Suppressor macrophage treated with lipopolysaccharide for 1 hour (primary cell): ENCODE measurements at regions not wholly inside any gene's neighbourhood (a gene's known extent, or its start where the extent isn't known, plus 50 kb on each side); places are given as distances from the start of the nearest gene placed in this dataset.

Experiments used
- DNase-seq, 3 donors: peaks; one replicate each; pipeline ENCODE4 v3.0.0-alpha.2; 2020 to 2022

GRCh38 chr14:101027291-101027690, 123.8 kb upstream of the RTL1 start:
- DNase-seq: no peak

- no peak for DNase-seq
Observed at GRCh38 chr14:101027966-101028365, 124.4 kb upstream of the RTL1 start.

GRCh38 chr14:101028971-101029667, 125.6 kb upstream of the RTL1 start:
- no peak for DNase-seq

- DNase-seq: no peak
Observed at GRCh38 chr14:101029668-101030290, 126.3 kb upstream of the RTL1 start.

- no peak for DNase-seq
Observed at GRCh38 chr14:101030586-101030985, 127.1 kb upstream of the RTL1 start.

GRCh38 chr14:101031186-101031585, 127.7 kb upstream of the RTL1 start:
- no peak for DNase-seq

GRCh38 chr14:101031721-101032120, 128.2 kb upstream of the RTL1 start:
- no peak for DNase-seq

GRCh38 chr14:101032433-101032832, 128.9 kb upstream of the RTL1 start:
- DNase-seq: no peak

- DNase-seq: no peak
Observed at GRCh38 chr14:101033006-101033405, 129.5 kb upstream of the RTL1 start.

GRCh38 chr14:101033446-101034165, 130.1 kb upstream of the RTL1 start:
- DNase-seq: no peak

GRCh38 chr14:101034986-101035385, 131.5 kb upstream of the RTL1 start:
- no peak for DNase-seq

- no peak for DNase-seq
Observed at GRCh38 chr14:101035466-101036225, 132.1 kb upstream of the RTL1 start.

GRCh38 chr14:101037021-101037817, 133.7 kb upstream of the RTL1 start:
- no peak for DNase-seq

- DNase-seq: no peak
Observed at GRCh38 chr14:101039031-101039754, 135.7 kb upstream of the RTL1 start.

- no peak for DNase-seq
Observed at GRCh38 chr14:101039755-101040138, 136.2 kb upstream of the RTL1 start.

GRCh38 chr14:101040538-101041442, 137.3 kb upstream of the RTL1 start:
- no peak for DNase-seq

GRCh38 chr14:101043891-101044290, 140.4 kb upstream of the RTL1 start:
- DNase-seq: no peak

- DNase-seq: no peak
Observed at GRCh38 chr14:101044741-101045140, 141.2 kb upstream of the RTL1 start.

GRCh38 chr14:101045511-101045910, 142.0 kb upstream of the RTL1 start:
- no peak for DNase-seq

- DNase-seq: no peak
Observed at GRCh38 chr14:101046071-101046470, 142.5 kb upstream of the RTL1 start.

GRCh38 chr14:101047326-101047725, 143.8 kb upstream of the RTL1 start:
- DNase-seq: no peak
